Ovary (tissue), 7 donors: ENCODE measurements at regions not wholly inside any gene's neighbourhood (a gene's known extent, or its start where the extent isn't known, plus 50 kb on each side); places are given as distances from the start of the nearest gene placed in this dataset.
"Not testable (repeated sequence)": the region's sequence is repeated elsewhere in the genome, so short reads cannot be mapped to it uniquely, and the experiment has no call there.

Experiments
- DNase-seq, 5 donors: peaks; one replicate each; pipeline ENCODE4 v3.0.0-alpha.2; 2019 to 2020
- H3K27ac ChIP-seq, 2 donors: fragments of 200-600 bp; one replicate each; pipeline versions ENCODE4 v1.5.1 to v1.8.0; 2019 to 2022
- H3K27me3 ChIP-seq: fragments of 200-600 bp; one replicate; pipeline ENCODE4 v1.8.0; 2022
- H3K36me3 ChIP-seq: fragments of 200-600 bp; sonication (generic); one replicate; pipeline ENCODE4 v1.5.1; 2019
- H3K4me1 ChIP-seq: one replicate; pipeline ENCODE4 v1.8.1; 2013; ENCODE audit warnings: mild to moderate bottlenecking, moderate library complexity; ENCODE audit not compliant: insufficient read depth
- H3K4me3 ChIP-seq: fragments of 200-600 bp; sonication (generic); one replicate; pipeline ENCODE4 v1.5.1; 2017
- H3K9me3 ChIP-seq, 2 donors: fragments of 200-600 bp in 1 of 2; sonication (generic) in 1 of 2; one replicate each; pipeline versions ENCODE4 v1.5.1 to v1.8.1; 2013 to 2019; ENCODE audit warnings: mild to moderate bottlenecking in 1 of 2, moderate library complexity in 1 of 2
- EP300 ChIP-seq: sonication (generic); formaldehyde crosslinking; IDR thresholded peaks from one replicate; pipeline ENCODE4 v1.6.1; 2017; ENCODE audit warnings: antibody characterized with exemption
- POLR2A ChIP-seq: fragments of 450-650 bp; IDR thresholded peaks from one replicate; pipeline ENCODE4 v1.6.1; 2017; ENCODE audit warnings: antibody characterized with exemption, mild to moderate bottlenecking, moderate library complexity
- WGBS, 3 donors: extraction: QIAGEN DNeasy Blood & Tissue Kit in 1 of 3; methylation state at CpG; one replicate each; pipeline versions ENCODE4 v1.1.5 to v1.1.7; 2013 to 2017; 5-methylcytosine and 5-hydroxymethylcytosine counted together
- intact Hi-C, 4 donors: fragments of 100-400 bp; cut with DNase I; formaldehyde crosslinking; loops; one replicate each; pipeline versions ENCODE4 v1.11.0 to v1.15.1; 2022 to 2023
- TF ChIP-seq, protein P1 (sequence below), 3 donors: fragments of 450-650 bp in 2 of 3; fragments of 200-600 bp in 1 of 3; IDR thresholded peaks; one replicate each; pipeline versions ENCODE4 v1.5.1 to v1.8.0; 2016 to 2022; ENCODE audit warnings: antibody characterized with exemption in 3 of 3, mild to moderate bottlenecking in 1 of 3
- donor health status: DM: no; HTN: no; CAD: no; lungs with moderate emphysema.
- donor health status: DM: no; HTN: no; CAD: no.
- donor health status: Bipolar disorder and iron deficiency.
- donor health status: DM: no; HTN: no; CAD: no.
- donor health status: DM: yes; HTN: yes; CAD: no.

GRCh38 chr7:80298201-80298600, 163.6 kb downstream of the GNAI1 start:
- Histone ChIP-seq H3K4me3 (no peak overlapping the region), H3K36me3 (no peaks in the 10 kb centered on the region), H3K27me3 (no peaks in the 10 kb centered on the region), H3K9me3 (no peaks in the 10 kb centered on the region), H3K27ac (no peak overlapping the region), H3K4me1 (no peaks in the 10 kb centered on the region)
- TF ChIP-seq, protein P1, sequence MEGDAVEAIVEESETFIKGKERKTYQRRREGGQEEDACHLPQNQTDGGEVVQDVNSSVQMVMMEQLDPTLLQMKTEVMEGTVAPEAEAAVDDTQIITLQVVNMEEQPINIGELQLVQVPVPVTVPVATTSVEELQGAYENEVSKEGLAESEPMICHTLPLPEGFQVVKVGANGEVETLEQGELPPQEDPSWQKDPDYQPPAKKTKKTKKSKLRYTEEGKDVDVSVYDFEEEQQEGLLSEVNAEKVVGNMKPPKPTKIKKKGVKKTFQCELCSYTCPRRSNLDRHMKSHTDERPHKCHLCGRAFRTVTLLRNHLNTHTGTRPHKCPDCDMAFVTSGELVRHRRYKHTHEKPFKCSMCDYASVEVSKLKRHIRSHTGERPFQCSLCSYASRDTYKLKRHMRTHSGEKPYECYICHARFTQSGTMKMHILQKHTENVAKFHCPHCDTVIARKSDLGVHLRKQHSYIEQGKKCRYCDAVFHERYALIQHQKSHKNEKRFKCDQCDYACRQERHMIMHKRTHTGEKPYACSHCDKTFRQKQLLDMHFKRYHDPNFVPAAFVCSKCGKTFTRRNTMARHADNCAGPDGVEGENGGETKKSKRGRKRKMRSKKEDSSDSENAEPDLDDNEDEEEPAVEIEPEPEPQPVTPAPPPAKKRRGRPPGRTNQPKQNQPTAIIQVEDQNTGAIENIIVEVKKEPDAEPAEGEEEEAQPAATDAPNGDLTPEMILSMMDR (IDR thresholded peaks at IDR 0.05), result no peak
- TF ChIP-seq EP300, result no peak
- TF ChIP-seq POLR2A, result no peak
- intact Hi-C loops, result no loop called here
- no peak for DNase-seq

- Histone ChIP-seq H3K4me3 (no peak overlapping the region), H3K27me3 (no peaks in the 10 kb centered on the region), H3K4me1 (no peaks in the 10 kb centered on the region), H3K27ac (no peak overlapping the region), H3K9me3 (no peaks in the 10 kb centered on the region), H3K36me3 (no peaks in the 10 kb centered on the region)
- TF ChIP-seq POLR2A, result no peak
- TF ChIP-seq EP300, result no peak
- TF ChIP-seq, protein P1 (IDR thresholded peaks at IDR 0.05), result no peak
- DNase-seq, result no peak
- intact Hi-C loops, result no loop called here
Observed at GRCh38 chr7:80294346-80294745, 159.7 kb downstream of the GNAI1 start.

GRCh38 chr7:80292634-80293033, 158.0 kb downstream of the GNAI1 start:
- H3K4me1 ChIP-seq, DNase-seq, H3K27me3 ChIP-seq, H3K36me3 ChIP-seq, H3K27ac ChIP-seq, intact Hi-C loops, H3K9me3 ChIP-seq, H3K4me3 ChIP-seq: not testable (repeated sequence)
- 83 to 94% (median 93%) methylated on average over 3 of the region's 3 CpGs for WGBS, 3 donors

- TF ChIP-seq POLR2A, result no peak
- TF ChIP-seq EP300, result no peak
- TF ChIP-seq, protein P1 (IDR thresholded peaks at IDR 0.05), result peak in 1 of 3 donors; percentile 17
- Histone ChIP-seq H3K27ac (no peak overlapping the region), H3K27me3 (no peaks in the 10 kb centered on the region), H3K4me1 (no peaks in the 10 kb centered on the region), H3K36me3 (no peaks in the 10 kb centered on the region), H3K4me3 (no peak overlapping the region), H3K9me3 (no peaks in the 10 kb centered on the region)
- intact Hi-C loops, result no loop called here
- no peak for DNase-seq
- 79 to 84% (median 82%) methylated on average over 4 of the region's 4 CpGs for WGBS, 3 donors
Observed at GRCh38 chr7:80288175-80289122, 153.8 kb downstream of the GNAI1 start.

- no peak for TF ChIP-seq EP300
- TF ChIP-seq, protein P1 (IDR thresholded peaks at IDR 0.05), result no peak
- no peak for TF ChIP-seq POLR2A
- Histone ChIP-seq H3K36me3 (no peaks in the 10 kb centered on the region), H3K4me3 (no peak overlapping the region), H3K27ac (no peak overlapping the region), H3K9me3 (no peaks in the 10 kb centered on the region), H3K27me3 (no peaks in the 10 kb centered on the region), H3K4me1 (no peaks in the 10 kb centered on the region)
- DNase-seq, result no peak
- intact Hi-C loops, result no loop called here
- WGBS, 3 donors, result 71 to 99% (median 93%) methylated on average over 2 of the region's 2 CpGs
Observed at GRCh38 chr7:80287400-80288174, 153.0 kb downstream of the GNAI1 start.
